Lower leg skin (tissue), 3 donors: ENCODE measurements at regions not wholly inside any gene's neighbourhood (a gene's known extent, or its start where the extent isn't known, plus 50 kb on each side); places are given as distances from the start of the nearest gene placed in this dataset.

ENCODE experiments used
- POLR2A ChIP-seq, 2 donors: fragments of 450-650 bp; IDR thresholded peaks; one replicate each; pipeline ENCODE4 v1.6.1; 2016 to 2017; ENCODE audit warnings: antibody characterized with exemption in 2 of 2, mild to moderate bottlenecking in 1 of 2, moderate library complexity in 1 of 2
- TF ChIP-seq, protein P1 (sequence below), 3 donors: fragments of 450-650 bp; IDR thresholded peaks; one replicate each; pipeline ENCODE4 v1.5.1; 2016; ENCODE audit warnings: antibody characterized with exemption in 3 of 3, mild to moderate bottlenecking in 3 of 3, moderate library complexity in 2 of 3

DNA sequence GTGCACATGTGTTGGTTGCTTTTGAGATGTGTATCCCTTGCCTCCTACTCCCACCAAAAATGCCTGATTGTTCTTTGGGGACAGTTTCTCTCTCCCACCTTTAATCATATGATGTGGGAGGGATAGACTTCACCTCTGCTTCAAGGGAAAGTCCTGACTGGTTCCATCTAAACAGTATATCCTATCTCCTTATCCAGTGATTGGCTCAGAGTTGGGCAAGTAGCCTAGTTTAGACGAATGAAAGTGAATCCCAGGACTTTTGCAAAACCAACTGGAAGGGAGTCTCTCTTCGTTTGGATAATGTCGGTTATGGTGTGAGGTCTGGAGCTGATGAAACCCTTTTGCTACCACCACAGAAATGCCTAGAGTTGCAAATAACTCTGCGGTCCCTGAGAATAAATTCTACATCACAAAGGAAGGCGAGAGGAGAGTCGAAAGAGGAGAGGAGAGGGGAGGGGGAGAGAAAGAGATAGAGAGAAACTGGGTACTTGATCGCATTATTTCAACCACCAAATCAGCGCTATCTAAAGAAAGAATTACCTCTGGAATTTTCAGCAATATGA is 77.1 kb upstream of the SALL1 start:
- TF ChIP-seq, protein P1, sequence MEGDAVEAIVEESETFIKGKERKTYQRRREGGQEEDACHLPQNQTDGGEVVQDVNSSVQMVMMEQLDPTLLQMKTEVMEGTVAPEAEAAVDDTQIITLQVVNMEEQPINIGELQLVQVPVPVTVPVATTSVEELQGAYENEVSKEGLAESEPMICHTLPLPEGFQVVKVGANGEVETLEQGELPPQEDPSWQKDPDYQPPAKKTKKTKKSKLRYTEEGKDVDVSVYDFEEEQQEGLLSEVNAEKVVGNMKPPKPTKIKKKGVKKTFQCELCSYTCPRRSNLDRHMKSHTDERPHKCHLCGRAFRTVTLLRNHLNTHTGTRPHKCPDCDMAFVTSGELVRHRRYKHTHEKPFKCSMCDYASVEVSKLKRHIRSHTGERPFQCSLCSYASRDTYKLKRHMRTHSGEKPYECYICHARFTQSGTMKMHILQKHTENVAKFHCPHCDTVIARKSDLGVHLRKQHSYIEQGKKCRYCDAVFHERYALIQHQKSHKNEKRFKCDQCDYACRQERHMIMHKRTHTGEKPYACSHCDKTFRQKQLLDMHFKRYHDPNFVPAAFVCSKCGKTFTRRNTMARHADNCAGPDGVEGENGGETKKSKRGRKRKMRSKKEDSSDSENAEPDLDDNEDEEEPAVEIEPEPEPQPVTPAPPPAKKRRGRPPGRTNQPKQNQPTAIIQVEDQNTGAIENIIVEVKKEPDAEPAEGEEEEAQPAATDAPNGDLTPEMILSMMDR (IDR thresholded peaks at IDR 0.05), result no peak
- no peak for TF ChIP-seq POLR2A (IDR thresholded peaks at IDR 0.05)
